OCI-LY7 (cell line): ENCODE measurements at regions not wholly inside any gene's neighbourhood (a gene's known extent, or its start where the extent isn't known, plus 50 kb on each side); places are given as distances from the start of the nearest gene placed in this dataset.

Experiments used
- BruUV-seq: library from RNA; stranded (reverse); fragments of 400-500 nt; replicated peaks from 2 replicates; lab custom pipeline; 2021; lab: Mats Ljungman, UMichigan
- CTCF ChIA-PET: fragments of 300-600 bp; sonication (Branson Sonifier 250); formaldehyde crosslinking; loops from one replicate; lab custom pipeline; 2022; ENCODE audit warnings: antibody characterized with exemption; ENCODE audit not compliant: unreplicated experiment; lab: Charles Lee
- POLR2A ChIA-PET: fragments of 300-600 bp; sonication (Branson Sonifier 250); formaldehyde crosslinking; loops from one replicate; lab custom pipeline; 2022; ENCODE audit warnings: antibody characterized with exemption; lab: Charles Lee
- DNase-seq: peaks from one replicate; pipeline ENCODE4 v3.0.0-alpha.2; 2015; ENCODE audit warnings: low spot score
- H2AFZ ChIP-seq: fragments of 200-600 bp; sonication (generic), shearing (Covaris generic); 2 replicates; pipeline ENCODE4 v1.6.1; 2014; ENCODE audit warnings: mild to moderate bottlenecking, antibody characterized with exemption, low read length, moderate library complexity
- H3K27ac ChIP-seq: fragments of 200-600 bp; sonication (generic); 2 replicates; pipeline ENCODE4 v1.5.1; 2014; ENCODE audit warnings: mixed run types, low read depth, mild to moderate bottlenecking, moderate library complexity, low read length, inconsistent platforms; ENCODE audit not compliant: poor library complexity, severe bottlenecking
- H3K36me3 ChIP-seq: fragments of 200-600 bp; sonication (generic); 2 replicates; pipeline ENCODE4 v1.6.1; 2014; ENCODE audit warnings: mild to moderate bottlenecking, antibody characterized with exemption, low read length, moderate library complexity, mixed read lengths; ENCODE audit not compliant: insufficient read depth
- H3K4me1 ChIP-seq: fragments of 200-600 bp; sonication (generic); 2 replicates; pipeline ENCODE4 v1.5.1; 2014; ENCODE audit warnings: mild to moderate bottlenecking, low read length; ENCODE audit not compliant: insufficient read depth, poor library complexity, severe bottlenecking
- H3K4me2 ChIP-seq: fragments of 200-600 bp; sonication (generic); 2 replicates; pipeline ENCODE4 v1.6.1; 2014; ENCODE audit warnings: mild to moderate bottlenecking, low read length
- H3K4me3 ChIP-seq: fragments of 200-600 bp; sonication (generic); 2 replicates; pipeline ENCODE4 v1.5.1; 2014; ENCODE audit warnings: mild to moderate bottlenecking, low read depth, low read length; ENCODE audit not compliant: poor library complexity, severe bottlenecking
- H3K79me2 ChIP-seq: fragments of 200-600 bp; sonication (generic); 2 replicates; pipeline ENCODE4 v1.6.1; 2016; ENCODE audit warnings: low read depth, mild to moderate bottlenecking, low read length, moderate library complexity, mixed read lengths; ENCODE audit not compliant: insufficient read depth
- H3K9me2 ChIP-seq: fragments of 200-600 bp; sonication (generic); 2 replicates; pipeline ENCODE4 v1.6.1; 2016; ENCODE audit warnings: mild to moderate bottlenecking, low read length, mixed read lengths; ENCODE audit not compliant: insufficient read depth
- H3K9me3 ChIP-seq: fragments of 200-600 bp; sonication (generic); 2 replicates; pipeline ENCODE4 v1.6.1; 2014; ENCODE audit warnings: mild to moderate bottlenecking, mixed run types, low read length, mixed read lengths
- H4K20me1 ChIP-seq: fragments of 200-600 bp; sonication (generic); 2 replicates; pipeline ENCODE4 v1.6.1; 2014; ENCODE audit warnings: mild to moderate bottlenecking, antibody characterized with exemption, low read length, moderate library complexity, mixed read lengths; ENCODE audit not compliant: insufficient read depth
- EZH2phosphoT487 ChIP-seq: fragments of 200-600 bp; sonication (generic); IDR thresholded peaks from 2 replicates; pipeline ENCODE4 v1.6.1; 2018; ENCODE audit warnings: low read depth, borderline replicate concordance, mild to moderate bottlenecking, mixed run types, antibody characterized with exemption, low read length, moderate library complexity, mixed read lengths
- intact Hi-C: fragments of 100-400 bp; cut with micrococcal nuclease; formaldehyde crosslinking; loops from one replicate; pipeline ENCODE4 v1.10.0; 2022; ENCODE audit not compliant: unreplicated experiment
- TF ChIP-seq, protein P1 (sequence below): fragments of 200-600 bp; sonication (generic); conservative IDR thresholded peaks from 2 replicates; pipeline ENCODE4 v1.5.1; 2014; ENCODE audit warnings: mild to moderate bottlenecking, antibody characterized with exemption, low read length, moderate library complexity, mixed read lengths

DNA sequence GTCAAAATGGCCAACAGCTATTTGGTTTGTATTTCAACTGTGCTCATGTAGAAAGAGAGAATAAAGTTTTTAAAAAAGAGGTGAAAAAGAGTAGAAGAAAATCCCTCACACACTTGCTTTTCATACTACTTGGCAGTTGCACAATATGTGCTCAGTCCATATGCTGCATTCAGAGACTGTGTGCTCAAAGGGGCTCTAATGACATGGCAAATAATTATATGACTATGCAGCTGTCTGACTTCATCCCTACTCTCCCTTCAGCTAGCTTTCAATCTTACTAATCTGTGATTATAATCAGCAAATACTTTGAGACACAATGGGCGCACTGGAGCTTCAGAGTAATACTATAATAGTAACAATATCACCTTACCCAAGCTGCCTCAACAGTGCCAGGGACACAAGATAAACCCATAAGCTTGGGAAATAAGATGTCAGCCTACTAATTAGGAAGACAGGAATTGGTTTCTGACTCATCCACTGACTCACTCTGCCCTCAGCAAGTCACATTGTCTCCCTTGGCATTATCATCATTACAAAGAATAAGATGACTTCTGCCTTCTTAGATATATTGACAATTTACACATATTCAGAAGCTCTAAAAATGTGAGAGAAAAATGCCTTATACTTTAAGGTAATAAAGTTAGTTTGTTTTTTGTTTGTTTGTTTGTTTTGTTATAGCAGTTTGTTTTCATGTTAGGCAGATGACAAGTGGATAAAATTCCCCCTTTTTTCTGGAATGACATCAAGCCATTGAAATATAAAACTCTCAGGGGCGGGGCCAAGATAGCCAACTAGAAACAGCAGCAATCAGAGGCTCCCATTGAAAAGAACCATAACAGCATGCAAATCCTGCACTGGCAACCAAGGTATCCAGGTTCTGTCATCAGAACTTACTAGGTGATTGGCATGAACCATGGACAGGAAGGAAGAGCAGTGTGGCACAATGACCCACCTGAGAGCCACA, 311.6 kb downstream of the FAM133A start:
- no TSS peak for BruUV-seq
- intact Hi-C loops, result no loop called here
- DNase-seq, result no peak
- no peaks in the 10 kb centered on the region for H3K4me1 ChIP-seq
- H3K27ac ChIP-seq, result no peak overlapping the region
- H4K20me1 ChIP-seq, result no peaks in the 10 kb centered on the region
- no peaks in the 10 kb centered on the region for H3K9me3 ChIP-seq
- no peak for TF ChIP-seq EZH2phosphoT487
- TF ChIP-seq, protein P1, sequence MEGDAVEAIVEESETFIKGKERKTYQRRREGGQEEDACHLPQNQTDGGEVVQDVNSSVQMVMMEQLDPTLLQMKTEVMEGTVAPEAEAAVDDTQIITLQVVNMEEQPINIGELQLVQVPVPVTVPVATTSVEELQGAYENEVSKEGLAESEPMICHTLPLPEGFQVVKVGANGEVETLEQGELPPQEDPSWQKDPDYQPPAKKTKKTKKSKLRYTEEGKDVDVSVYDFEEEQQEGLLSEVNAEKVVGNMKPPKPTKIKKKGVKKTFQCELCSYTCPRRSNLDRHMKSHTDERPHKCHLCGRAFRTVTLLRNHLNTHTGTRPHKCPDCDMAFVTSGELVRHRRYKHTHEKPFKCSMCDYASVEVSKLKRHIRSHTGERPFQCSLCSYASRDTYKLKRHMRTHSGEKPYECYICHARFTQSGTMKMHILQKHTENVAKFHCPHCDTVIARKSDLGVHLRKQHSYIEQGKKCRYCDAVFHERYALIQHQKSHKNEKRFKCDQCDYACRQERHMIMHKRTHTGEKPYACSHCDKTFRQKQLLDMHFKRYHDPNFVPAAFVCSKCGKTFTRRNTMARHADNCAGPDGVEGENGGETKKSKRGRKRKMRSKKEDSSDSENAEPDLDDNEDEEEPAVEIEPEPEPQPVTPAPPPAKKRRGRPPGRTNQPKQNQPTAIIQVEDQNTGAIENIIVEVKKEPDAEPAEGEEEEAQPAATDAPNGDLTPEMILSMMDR, result no peak
- H3K4me3 ChIP-seq, result no peak overlapping the region
- H3K4me2 ChIP-seq, result no peak overlapping the region
- no peaks in the 10 kb centered on the region for H3K9me2 ChIP-seq
- H3K36me3 ChIP-seq, result no peaks in the 10 kb centered on the region
- ChIA-PET POLR2A (no interaction called here), CTCF (no interaction called here)
- H2AFZ ChIP-seq, result no peak overlapping the region
- no peaks in the 10 kb centered on the region for H3K79me2 ChIP-seq
